A549 (cell line): ENCODE measurements at regions not wholly inside any gene's neighbourhood (a gene's known extent, or its start where the extent isn't known, plus 50 kb on each side); places are given as distances from the start of the nearest gene placed in this dataset.

Experiments
- ATAC-seq, 2 experiments: fragments of 200-7000 bp in 1 of 2; fragments of >200 bp in 1 of 2; cut with Nextera tagmentation in 1 of 2; cut with Tn5 transposase in 1 of 2; 3 replicates each; pipeline versions ENCODE4 v1.8.0 to v1.9.1; 2018 to 2020; ENCODE audit warnings: mild to moderate bottlenecking in 1 of 2, moderate library complexity in 1 of 2
- CTCF ChIA-PET: fragments of 300-600 bp; sonication (Branson Sonifier 250); formaldehyde crosslinking; extraction: SDS; loops from one replicate; lab custom pipeline; 2021; ENCODE audit warnings: antibody characterized with exemption, inconsistent platforms; lab: Yijun Ruan, JAX
- POLR2A ChIA-PET: fragments of 350-600 bp; formaldehyde crosslinking; extraction: SDS; loops from one replicate; lab custom pipeline; 2021; ENCODE audit warnings: antibody characterized with exemption, inconsistent platforms; lab: Yijun Ruan, JAX
- DNase-seq, 2 experiments: peaks; one replicate each; pipeline versions ENCODE4 v3.0.0 to v3.0.0-alpha.2; 2011 to 2016; ENCODE audit warnings: low read depth in 1 of 2, low spot score in 1 of 2
- FAIRE-seq: peaks from 2 replicates; lab custom pipeline; 2011; peaks lifted over from hg19 to GRCh38; lab: Jason Lieb, UNC
- H3K27ac ChIP-seq, 2 experiments: fragments of >200 bp; sonication (Bioruptor Twin); formaldehyde crosslinking; 3 replicates each; pipeline ENCODE4 v1.5.1; 2016 to 2017
- H3K4me1 ChIP-seq: fragments of >200 bp; sonication (Bioruptor Twin); formaldehyde crosslinking; 3 replicates; pipeline ENCODE4 v1.6.1; 2016
- H3K4me2 ChIP-seq: fragments of >200 bp; sonication (Bioruptor Twin); formaldehyde crosslinking; 3 replicates; pipeline ENCODE4 v1.6.1; 2016
- H3K4me3 ChIP-seq: fragments of >200 bp; sonication (Bioruptor Twin); formaldehyde crosslinking; 3 replicates; pipeline ENCODE4 v1.5.1; 2016
- H3K9me3 ChIP-seq: fragments of >200 bp; sonication (Bioruptor Twin); formaldehyde crosslinking; 3 replicates; pipeline ENCODE4 v1.6.1; 2016
- CEBPB ChIP-seq, 2 experiments: fragments of >200 bp in 1 of 2; sonication (Bioruptor Twin) in 1 of 2; formaldehyde crosslinking in 1 of 2; IDR thresholded peaks; 2 replicates each; pipeline ENCODE4 v1.6.1; 2012 to 2016
- FOSL2 ChIP-seq, 2 experiments: fragments of 450-650 bp in 1 of 2; fragments of >200 bp in 1 of 2; sonication (Bioruptor Twin) in 1 of 2; formaldehyde crosslinking; IDR thresholded peaks; 2 replicates each; pipeline versions ENCODE4 v1.5.0 to v1.6.1; 2016 to 2020; ENCODE audit warnings: mild to moderate bottlenecking in 1 of 2, moderate library complexity in 1 of 2
- FOXS1 ChIP-seq: fragments of 250-450 bp; sonication (Bioruptor Pico); IDR thresholded peaks from 2 replicates; pipeline ENCODE4 v1.5.0; 2020; ENCODE audit warnings: mild to moderate bottlenecking, moderate library complexity
- HDAC2 ChIP-seq: fragments of 200-600 bp; sonication (generic); IDR thresholded peaks from 2 replicates; pipeline ENCODE4 v1.6.1; 2016
- HOXB13 ChIP-seq: fragments of 250-450 bp; sonication (Bioruptor Pico); IDR thresholded peaks from 2 replicates; pipeline ENCODE4 v1.5.0; 2020; ENCODE audit warnings: low read depth, mild to moderate bottlenecking, moderate library complexity
- HOXB5 ChIP-seq: fragments of 250-450 bp; sonication (Bioruptor Pico); IDR thresholded peaks from 2 replicates; pipeline ENCODE4 v1.5.0; 2020; ENCODE audit warnings: mild to moderate bottlenecking, moderate library complexity
- JUN ChIP-seq, 2 experiments: fragments of >200 bp; sonication (Bioruptor Twin); formaldehyde crosslinking; IDR thresholded peaks; 2 replicates in 1 of 2; 3 replicates in 1 of 2; pipeline ENCODE4 v1.6.1; 2016 to 2017
- KDM1A ChIP-seq: fragments of 200-600 bp; sonication (generic); IDR thresholded peaks from 2 replicates; pipeline ENCODE4 v1.6.1; 2016; ENCODE audit warnings: low read depth, mild to moderate bottlenecking
- MAFK ChIP-seq: fragments of 450-650 bp; IDR thresholded peaks from 2 replicates; pipeline ENCODE4 v1.6.1; 2014; ENCODE audit not compliant: partially characterized antibody
- NFE2L2 ChIP-seq: fragments of 150-350 bp; conservative IDR thresholded peaks from 2 replicates; pipeline ENCODE4 v1.6.1; 2014; ENCODE audit warnings: low read length
- NPAS2 ChIP-seq: fragments of 250-450 bp; sonication (Bioruptor Pico); IDR thresholded peaks from 2 replicates; pipeline ENCODE4 v1.8.0; 2022; ENCODE audit warnings: mild to moderate bottlenecking, moderate library complexity, borderline replicate concordance
- POLR2AphosphoS2 ChIP-seq: conservative IDR thresholded peaks from 2 replicates; pipeline ENCODE4 v1.6.1; 2012; ENCODE audit warnings: low read length, improper control_type of control experiment, inconsistent platforms
- SMC3 ChIP-seq: fragments of >200 bp; sonication (Bioruptor Twin); formaldehyde crosslinking; IDR thresholded peaks from 3 replicates; pipeline ENCODE4 v1.6.1; 2018; ENCODE audit warnings: inconsistent platforms
- SREBF2 ChIP-seq: fragments of 450-650 bp; IDR thresholded peaks from 2 replicates; pipeline ENCODE4 v1.6.1; 2014; ENCODE audit warnings: mild to moderate bottlenecking, moderate library complexity
- TFCP2L1 ChIP-seq: fragments of 250-450 bp; sonication (Bioruptor Pico); IDR thresholded peaks from 2 replicates; pipeline ENCODE4 v1.5.0; 2021; ENCODE audit warnings: mild to moderate bottlenecking
- TP53 ChIP-seq: fragments of 250-450 bp; sonication (Bioruptor Pico); IDR thresholded peaks from 2 replicates; pipeline ENCODE4 v1.5.0; 2021; ENCODE audit warnings: mild to moderate bottlenecking, moderate library complexity
- ZFP36 ChIP-seq: fragments of 450-650 bp; IDR thresholded peaks from 2 replicates; pipeline ENCODE4 v1.6.1; 2014; ENCODE audit warnings: borderline replicate concordance; ENCODE audit not compliant: partially characterized antibody
- ZNF302 ChIP-seq: fragments of 250-450 bp; sonication (Bioruptor Pico); IDR thresholded peaks from 2 replicates; pipeline ENCODE4 v1.9.0; 2021; ENCODE audit warnings: inconsistent platforms, mild to moderate bottlenecking, moderate library complexity
- ZSCAN20 ChIP-seq: fragments of 250-450 bp; sonication (Bioruptor Pico); IDR thresholded peaks from 2 replicates; pipeline ENCODE4 v1.8.0; 2022; ENCODE audit warnings: mild to moderate bottlenecking, moderate library complexity
- WGBS: methylation state at CpG from one replicate; pipeline ENCODE4 v1.1.6; 2017; ENCODE audit errors: missing lambda C conversion rate; 5-methylcytosine and 5-hydroxymethylcytosine counted together
- TF ChIP-seq, protein P1 (sequence below): IDR thresholded peaks from 2 replicates; pipeline ENCODE4 v1.6.1; 2012; ENCODE audit warnings: low read depth, borderline replicate concordance
- TF ChIP-seq, protein P2 (sequence below): fragments of 150-350 bp; IDR thresholded peaks from 2 replicates; pipeline ENCODE4 v1.6.1; 2014; ENCODE audit warnings: low read depth, mild to moderate bottlenecking, low read length
- TF ChIP-seq, protein P3 (sequence below): fragments of 250-450 bp; sonication (Bioruptor Pico); IDR thresholded peaks from 2 replicates; pipeline ENCODE4 v1.5.0; 2021; ENCODE audit warnings: mild to moderate bottlenecking, moderate library complexity, borderline replicate concordance

DNA sequence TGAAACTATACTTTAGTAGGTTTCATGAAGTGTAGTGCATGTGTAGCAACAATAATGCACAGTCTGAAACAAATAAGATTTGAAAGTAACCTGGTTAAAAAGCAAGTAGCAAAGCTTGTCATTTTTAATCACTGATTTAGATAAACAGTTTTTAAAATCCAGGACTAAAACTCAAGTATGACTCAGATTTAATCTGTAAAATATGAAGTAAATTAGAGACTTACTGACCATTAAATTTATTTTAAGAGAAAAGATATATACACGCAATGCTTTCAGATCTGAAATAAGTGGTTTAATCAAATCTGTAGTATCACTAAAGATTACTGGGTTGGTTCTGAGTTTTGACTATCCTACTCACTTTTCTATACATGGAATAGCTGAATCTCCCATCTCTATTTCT, 300.7 kb upstream of the RBMS3 start:
- Histone ChIP-seq H3K9me3 (no peaks in the 10 kb centered on the region), H3K4me3 (no peak overlapping the region), H3K27ac (no peak overlapping the region), H3K4me1 (no peaks in the 10 kb centered on the region), H3K4me2 (no peak overlapping the region)
- WGBS: 80% methylated on average over 1 of the region's 1 CpG
- no peak for ATAC-seq
- no peak for DNase-seq
- TF ChIP-seq FOXS1: no peak
- TF ChIP-seq NFE2L2: no peak
- no peak for TF ChIP-seq FOSL2 (IDR thresholded peaks at IDR 0.05)
- no peak for TF ChIP-seq FOSL2 (CRISPR knock-in tag; IDR thresholded peaks at IDR 0.05)
- TF ChIP-seq, protein P1, sequence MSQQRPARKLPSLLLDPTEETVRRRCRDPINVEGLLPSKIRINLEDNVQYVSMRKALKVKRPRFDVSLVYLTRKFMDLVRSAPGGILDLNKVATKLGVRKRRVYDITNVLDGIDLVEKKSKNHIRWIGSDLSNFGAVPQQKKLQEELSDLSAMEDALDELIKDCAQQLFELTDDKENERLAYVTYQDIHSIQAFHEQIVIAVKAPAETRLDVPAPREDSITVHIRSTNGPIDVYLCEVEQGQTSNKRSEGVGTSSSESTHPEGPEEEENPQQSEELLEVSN: no peak
- ChIA-PET CTCF (no interaction called here), POLR2A (no interaction called here)
- no peak for FAIRE-seq

DNA sequence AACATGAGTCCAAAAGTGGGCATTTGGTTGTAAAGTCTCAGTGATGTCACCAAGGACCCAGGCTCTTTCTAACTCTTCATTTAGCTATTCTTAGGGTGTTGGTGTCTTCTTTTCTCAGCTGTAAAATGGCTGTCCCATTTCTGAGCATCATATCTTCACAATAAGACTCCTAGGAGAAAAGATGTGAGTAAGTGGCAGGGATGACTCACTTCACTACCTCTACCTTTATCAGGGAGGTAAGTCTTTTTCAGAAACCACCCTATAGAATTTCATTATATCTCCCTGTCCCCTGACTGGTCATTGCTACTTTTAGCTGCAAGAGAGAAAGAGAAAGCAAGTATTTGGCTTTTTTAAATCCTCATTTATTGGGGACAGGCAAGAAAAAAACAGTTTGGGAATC, 300.2 kb upstream of the RBMS3 start:
- Histone ChIP-seq H3K4me3 (no peak overlapping the region), H3K27ac (no peak overlapping the region), H3K4me1 (no peaks in the 10 kb centered on the region), H3K9me3 (no peaks in the 10 kb centered on the region), H3K4me2 (no peak overlapping the region)
- ChIA-PET CTCF (no interaction called here), POLR2A (no interaction called here)
- ATAC-seq (no peak), FAIRE-seq (no peak), DNase-seq (no peak)
- TF ChIP-seq JUN (IDR thresholded peaks at IDR 0.05): no peak
- no peak for TF ChIP-seq HOXB13 (CRISPR knock-in tag)
- no peak for TF ChIP-seq SMC3
- TF ChIP-seq HDAC2: no peak
- TF ChIP-seq NPAS2 (CRISPR knock-in tag): no peak
- TF ChIP-seq CEBPB (IDR thresholded peaks at IDR 0.05): no peak

DNA sequence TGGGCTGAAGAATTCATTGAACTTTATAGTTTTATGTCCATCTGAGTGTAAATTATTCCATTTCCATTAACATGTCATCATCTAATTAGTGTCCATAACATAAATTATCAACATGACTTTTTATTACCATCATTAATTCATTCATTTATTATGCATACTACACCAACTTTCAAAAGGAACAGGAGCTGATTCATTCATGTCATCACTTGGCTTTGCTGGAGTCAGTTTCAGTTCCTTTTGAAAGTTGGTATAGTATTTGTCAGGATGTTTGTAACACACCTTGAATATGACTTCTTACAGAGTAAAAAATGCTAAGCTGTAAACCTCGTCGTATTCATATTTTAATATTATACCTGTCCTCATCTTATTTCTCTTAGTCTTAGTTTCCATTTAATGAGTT, 298.0 kb upstream of the RBMS3 start:
- no peak overlapping the region for H3K4me2 ChIP-seq
- DNase-seq (no peak), ATAC-seq (no peak), FAIRE-seq (peak; percentile 36)
- ChIA-PET POLR2A (no interaction called here), CTCF (no interaction called here)
- H3K9me3 ChIP-seq: no peaks in the 10 kb centered on the region
- 87% methylated on average over 2 of the region's 2 CpGs for WGBS
- H3K4me1 ChIP-seq: no peaks in the 10 kb centered on the region
- H3K4me3 ChIP-seq: no peak overlapping the region
- TF ChIP-seq ZSCAN20 (no peak), TP53 (CRISPR knock-in tag) (no peak), SMC3 (no peak), SREBF2 (no peak), ZFP36 (no peak), HOXB5 (CRISPR knock-in tag) (no peak), ZNF302 (CRISPR knock-in tag) (no peak), FOXS1 (no peak), KDM1A (no peak), NPAS2 (CRISPR knock-in tag) (no peak), TFCP2L1 (CRISPR knock-in tag) (no peak), MAFK (no peak), CEBPB (IDR thresholded peaks at IDR 0.05) (no peak), POLR2AphosphoS2 (no peak)
- TF ChIP-seq, protein P2, sequence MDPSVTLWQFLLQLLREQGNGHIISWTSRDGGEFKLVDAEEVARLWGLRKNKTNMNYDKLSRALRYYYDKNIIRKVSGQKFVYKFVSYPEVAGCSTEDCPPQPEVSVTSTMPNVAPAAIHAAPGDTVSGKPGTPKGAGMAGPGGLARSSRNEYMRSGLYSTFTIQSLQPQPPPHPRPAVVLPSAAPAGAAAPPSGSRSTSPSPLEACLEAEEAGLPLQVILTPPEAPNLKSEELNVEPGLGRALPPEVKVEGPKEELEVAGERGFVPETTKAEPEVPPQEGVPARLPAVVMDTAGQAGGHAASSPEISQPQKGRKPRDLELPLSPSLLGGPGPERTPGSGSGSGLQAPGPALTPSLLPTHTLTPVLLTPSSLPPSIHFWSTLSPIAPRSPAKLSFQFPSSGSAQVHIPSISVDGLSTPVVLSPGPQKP: no peak
- TF ChIP-seq, protein P3, sequence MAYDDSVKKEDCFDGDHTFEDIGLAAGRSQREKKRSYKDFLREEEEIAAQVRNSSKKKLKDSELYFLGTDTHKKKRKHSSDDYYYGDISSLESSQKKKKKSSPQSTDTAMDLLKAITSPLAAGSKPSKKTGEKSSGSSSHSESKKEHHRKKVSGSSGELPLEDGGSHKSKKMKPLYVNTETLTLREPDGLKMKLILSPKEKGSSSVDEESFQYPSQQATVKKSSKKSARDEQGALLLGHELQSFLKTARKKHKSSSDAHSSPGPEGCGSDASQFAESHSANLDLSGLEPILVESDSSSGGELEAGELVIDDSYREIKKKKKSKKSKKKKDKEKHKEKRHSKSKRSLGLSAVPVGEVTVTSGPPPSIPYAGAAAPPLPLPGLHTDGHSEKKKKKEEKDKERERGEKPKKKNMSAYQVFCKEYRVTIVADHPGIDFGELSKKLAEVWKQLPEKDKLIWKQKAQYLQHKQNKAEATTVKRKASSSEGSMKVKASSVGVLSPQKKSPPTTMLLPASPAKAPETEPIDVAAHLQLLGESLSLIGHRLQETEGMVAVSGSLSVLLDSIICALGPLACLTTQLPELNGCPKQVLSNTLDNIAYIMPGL (CRISPR knock-in tag): no peak
- H3K27ac ChIP-seq: no peak overlapping the region
